Loucy (cell line): ENCODE measurements at regions not wholly inside any gene's neighbourhood (a gene's known extent, or its start where the extent isn't known, plus 50 kb on each side); places are given as distances from the start of the nearest gene placed in this dataset.

Source experiments
- CTCF ChIP-seq: fragments of 200-600 bp; sonication (generic); conservative IDR thresholded peaks from 2 replicates; pipeline ENCODE4 v1.5.1; 2014; ENCODE audit warnings: mild to moderate bottlenecking, antibody characterized with exemption, low read length
- EZH2phosphoT487 ChIP-seq: fragments of 200-600 bp; IDR thresholded peaks from 2 replicates; pipeline ENCODE4 v1.6.1; 2018; ENCODE audit warnings: antibody characterized with exemption, mild to moderate bottlenecking, moderate library complexity, borderline replicate concordance

GRCh38 chr5:89857790-89858189, 551.8 kb downstream of the CETN3 start:
- TF ChIP-seq CTCF (no peak), EZH2phosphoT487 (no peak)
